ENCODE measurements at regions not wholly inside any gene's neighbourhood (a gene's known extent, or its start where the extent isn't known, plus 50 kb on each side); places are given as distances from the start of the nearest gene placed in this dataset.

DNA sequence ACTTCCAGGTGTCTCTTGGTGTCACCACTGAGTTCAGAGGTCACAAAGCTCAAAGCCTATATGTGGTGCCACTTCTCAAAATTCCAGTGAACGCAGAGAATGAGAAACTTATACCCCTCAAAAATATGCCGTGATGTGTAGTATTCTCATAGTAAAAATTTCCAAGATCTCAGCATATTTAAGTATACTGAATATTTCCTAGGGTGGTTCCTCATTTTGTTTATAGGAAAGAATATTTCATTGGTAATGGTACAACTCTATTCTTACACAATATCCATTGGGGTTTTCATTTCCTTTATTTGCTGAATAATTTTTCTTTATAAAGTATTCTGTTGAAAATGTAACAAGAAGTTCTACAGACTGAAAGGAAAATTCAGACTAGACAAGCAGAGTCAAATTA is 58.9 kb upstream of the ADO start:
- no peaks in the 10 kb centered on the region for H3K9me3 ChIP-seq
- no peak for DNase-seq
- no peaks in the 10 kb centered on the region for H3K36me3 ChIP-seq
- H3K4me1 ChIP-seq: no peaks in the 10 kb centered on the region
- H3K27me3 ChIP-seq: no peaks in the 10 kb centered on the region
- H3K4me3 ChIP-seq (ENCODE audit: low read depth, low read length): no peak overlapping the region
- TF ChIP-seq, protein P1, sequence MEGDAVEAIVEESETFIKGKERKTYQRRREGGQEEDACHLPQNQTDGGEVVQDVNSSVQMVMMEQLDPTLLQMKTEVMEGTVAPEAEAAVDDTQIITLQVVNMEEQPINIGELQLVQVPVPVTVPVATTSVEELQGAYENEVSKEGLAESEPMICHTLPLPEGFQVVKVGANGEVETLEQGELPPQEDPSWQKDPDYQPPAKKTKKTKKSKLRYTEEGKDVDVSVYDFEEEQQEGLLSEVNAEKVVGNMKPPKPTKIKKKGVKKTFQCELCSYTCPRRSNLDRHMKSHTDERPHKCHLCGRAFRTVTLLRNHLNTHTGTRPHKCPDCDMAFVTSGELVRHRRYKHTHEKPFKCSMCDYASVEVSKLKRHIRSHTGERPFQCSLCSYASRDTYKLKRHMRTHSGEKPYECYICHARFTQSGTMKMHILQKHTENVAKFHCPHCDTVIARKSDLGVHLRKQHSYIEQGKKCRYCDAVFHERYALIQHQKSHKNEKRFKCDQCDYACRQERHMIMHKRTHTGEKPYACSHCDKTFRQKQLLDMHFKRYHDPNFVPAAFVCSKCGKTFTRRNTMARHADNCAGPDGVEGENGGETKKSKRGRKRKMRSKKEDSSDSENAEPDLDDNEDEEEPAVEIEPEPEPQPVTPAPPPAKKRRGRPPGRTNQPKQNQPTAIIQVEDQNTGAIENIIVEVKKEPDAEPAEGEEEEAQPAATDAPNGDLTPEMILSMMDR (IDR thresholded peaks at IDR 0.05; ENCODE audit: low read depth, low read length): no peak

DNA sequence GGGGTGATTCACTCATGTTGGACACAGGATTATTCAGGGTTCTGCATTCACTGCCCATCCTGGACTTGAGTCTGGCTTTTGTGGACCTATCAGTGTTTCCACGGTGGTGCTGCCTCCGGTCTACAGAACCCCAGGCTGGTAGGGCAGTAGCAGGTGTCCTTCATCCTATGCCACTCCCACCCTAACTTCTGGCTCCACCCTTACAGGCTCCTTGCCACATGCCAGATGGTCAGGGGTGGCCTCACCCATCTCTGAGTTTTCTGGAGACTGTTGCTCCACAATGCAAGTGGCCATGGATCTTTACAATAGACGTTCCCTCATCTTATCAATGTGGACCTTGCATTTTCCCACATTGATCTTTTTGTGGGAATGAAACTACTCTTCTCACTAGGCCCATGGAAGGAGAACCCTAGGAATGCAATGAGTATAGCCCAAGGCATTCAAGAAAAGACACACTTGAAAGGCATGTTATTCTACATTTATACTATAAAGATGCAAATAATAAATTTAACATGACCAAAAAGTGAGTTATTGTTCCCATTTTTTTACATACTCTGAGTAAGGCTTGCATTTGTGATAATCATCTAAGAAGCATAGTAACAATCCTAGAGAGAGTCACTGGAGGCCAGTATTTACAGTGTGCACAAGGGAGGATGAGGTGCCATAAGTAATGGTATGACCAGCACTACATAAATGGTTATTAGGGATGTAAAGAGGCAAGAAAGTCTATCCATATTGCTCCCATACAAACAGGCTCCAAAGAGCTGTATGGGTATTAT is 57.4 kb upstream of the ADO start:
- H3K4me3 ChIP-seq (ENCODE audit: low read depth, low read length): no peak overlapping the region
- H3K36me3 ChIP-seq: no peaks in the 10 kb centered on the region
- DNase-seq: no peak
- no peaks in the 10 kb centered on the region for H3K9me3 ChIP-seq
- no peaks in the 10 kb centered on the region for H3K4me1 ChIP-seq
- TF ChIP-seq, protein P1 (IDR thresholded peaks at IDR 0.05; ENCODE audit: low read depth, low read length): no peak
- no peaks in the 10 kb centered on the region for H3K27me3 ChIP-seq

GRCh38 chr10:62748386-62748785 is 56.1 kb upstream of the ADO start:
- Histone ChIP-seq H3K9me3 (no peaks in the 10 kb centered on the region), H3K36me3 (no peaks in the 10 kb centered on the region), H3K4me1 (no peaks in the 10 kb centered on the region), H3K27me3 (no peaks in the 10 kb centered on the region), H3K4me3 (ENCODE audit: low read depth, low read length) (no peak overlapping the region)
- no peak for DNase-seq
- TF ChIP-seq, protein P1 (IDR thresholded peaks at IDR 0.05; ENCODE audit: low read depth, low read length): no peak

- Histone ChIP-seq H3K4me1 (no peaks in the 10 kb centered on the region), H3K27me3 (no peaks in the 10 kb centered on the region), H3K4me3 (ENCODE audit: low read depth, low read length) (no peak overlapping the region), H3K36me3 (no peaks in the 10 kb centered on the region), H3K9me3 (no peaks in the 10 kb centered on the region)
- DNase-seq: no peak
- TF ChIP-seq, protein P1 (IDR thresholded peaks at IDR 0.05; ENCODE audit: low read depth, low read length): no peak
These were observed 55.3 kb upstream of the ADO start for GRCh38 chr10:62749093-62749683.

Data from BE2C (cell line).